CD4-positive, alpha-beta T cell treated with Interleukin-4 for 1 hour (primary cell): ENCODE measurements at regions not wholly inside any gene's neighbourhood (a gene's known extent, or its start where the extent isn't known, plus 50 kb on each side); places are given as distances from the start of the nearest gene placed in this dataset.
"Not testable (repeated sequence)": the region's sequence is repeated elsewhere in the genome, so short reads cannot be mapped to it uniquely, and the experiment has no call there.

Experiments
- DNase-seq, 2 donors: peaks; one replicate each; pipeline ENCODE4 v3.0.0-alpha.2; 2020 to 2022

- no peak for DNase-seq
Observed at GRCh38 chr18:34491719-34492118, 218.4 kb upstream of the DTNA start.

- no peak for DNase-seq
Observed at GRCh38 chr18:34492652-34493051, 217.4 kb upstream of the DTNA start.

GRCh38 chr18:34493099-34493544 is 217.0 kb upstream of the DTNA start:
- peak; percentile 4 to 30 for DNase-seq

- no peak for DNase-seq
Observed at GRCh38 chr18:34493566-34494358, 216.3 kb upstream of the DTNA start.

- DNase-seq, result no peak
Observed at GRCh38 chr18:34494359-34494696, 215.8 kb upstream of the DTNA start.

- DNase-seq, result no peak
Observed at GRCh38 chr18:34495506-34495905, 214.6 kb upstream of the DTNA start.

GRCh38 chr18:34501553-34501952 is 208.5 kb upstream of the DTNA start:
- DNase-seq, result no peak

GRCh38 chr18:34506198-34506597 is 203.9 kb upstream of the DTNA start:
- DNase-seq, result no peak

- DNase-seq, result no peak
Observed at GRCh38 chr18:34509163-34509562, 200.9 kb upstream of the DTNA start.

- no peak for DNase-seq
Observed at GRCh38 chr18:34509879-34510586, 200.1 kb upstream of the DTNA start.

GRCh38 chr18:34510926-34511325 is 199.2 kb upstream of the DTNA start:
- no peak for DNase-seq

- DNase-seq, result no peak
Observed at GRCh38 chr18:34511435-34511834, 198.7 kb upstream of the DTNA start.

GRCh38 chr18:34511879-34512278 is 198.2 kb upstream of the DTNA start:
- DNase-seq, result no peak

- DNase-seq, result no peak
Observed at GRCh38 chr18:34514238-34514637, 195.9 kb upstream of the DTNA start.

GRCh38 chr18:34514957-34515356 is 195.1 kb upstream of the DTNA start:
- DNase-seq, result no peak

- not testable (repeated sequence) for DNase-seq
Observed at GRCh38 chr18:34516355-34516754, 193.7 kb upstream of the DTNA start.

GRCh38 chr18:34516996-34517395 is 193.1 kb upstream of the DTNA start:
- DNase-seq, result not testable (repeated sequence)

GRCh38 chr18:34521040-34521439 is 189.1 kb upstream of the DTNA start:
- no peak for DNase-seq

- DNase-seq, result no peak
Observed at GRCh38 chr18:34522603-34523002, 187.5 kb upstream of the DTNA start.

GRCh38 chr18:34525244-34525643 is 184.9 kb upstream of the DTNA start:
- no peak for DNase-seq

GRCh38 chr18:34528177-34528576 is 181.9 kb upstream of the DTNA start:
- no peak for DNase-seq

GRCh38 chr18:34529358-34530335 is 180.5 kb upstream of the DTNA start:
- DNase-seq, result no peak

GRCh38 chr18:34531110-34531509 is 179.0 kb upstream of the DTNA start:
- no peak for DNase-seq
